ENCODE measurements at regions not wholly inside any gene's neighbourhood (a gene's known extent, or its start where the extent isn't known, plus 50 kb on each side); places are given as distances from the start of the nearest gene placed in this dataset.

GRCh38 chr18:46239549-46239948 lies 135.4 kb downstream of the HAUS1 start:
- TF ChIP-seq CTCF (IDR thresholded peaks at IDR 0.05) (no peak), POLR2AphosphoS5 (IDR thresholded peaks at IDR 0.05; ENCODE audit: insufficient read depth in 1 of 2, low read depth in 1 of 2) (no peak), POLR2A (IDR thresholded peaks at IDR 0.05) (no peak)

Measured in vagina (tissue), 2 donors.